ENCODE measurements at regions not wholly inside any gene's neighbourhood (a gene's known extent, or its start where the extent isn't known, plus 50 kb on each side); places are given as distances from the start of the nearest gene placed in this dataset.

- DNase-seq = no peak
Measured at GRCh38 chr3:28835249-28835648, 445.6 kb upstream of the RBMS3 start.

GRCh38 chr3:28835751-28836150 lies 445.1 kb upstream of the RBMS3 start:
- DNase-seq = no peak

GRCh38 chr3:28836199-28836598 lies 444.7 kb upstream of the RBMS3 start:
- no peak for DNase-seq

DNA sequence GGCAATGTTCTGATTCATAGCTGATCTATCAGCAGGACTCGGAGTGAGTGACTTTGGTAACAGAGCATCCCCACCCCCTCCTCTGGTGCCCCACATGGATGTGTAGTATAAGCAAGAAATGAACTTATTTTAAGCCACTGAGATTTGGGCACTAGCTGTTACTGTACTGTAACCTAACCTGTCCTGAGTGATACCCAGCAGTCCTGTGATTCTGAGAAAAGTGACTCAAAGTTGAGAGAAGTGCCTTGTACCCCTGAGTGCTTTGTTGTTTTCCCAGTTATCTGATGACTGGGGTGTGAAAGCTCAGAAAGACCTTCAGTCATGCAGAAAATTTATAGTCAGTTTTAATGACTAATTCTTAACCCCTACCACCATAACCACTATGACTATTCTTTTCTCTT lies 439.9 kb upstream of the RBMS3 start:
- no peak for DNase-seq

- no peak for DNase-seq
Measured at GRCh38 chr3:28841441-28841840, 439.4 kb upstream of the RBMS3 start.

- DNase-seq = no peak
Measured at GRCh38 chr3:28844298-28845005, 436.4 kb upstream of the RBMS3 start.

- DNase-seq = no peak
Measured at GRCh38 chr3:28845006-28845324, 435.9 kb upstream of the RBMS3 start.

DNA sequence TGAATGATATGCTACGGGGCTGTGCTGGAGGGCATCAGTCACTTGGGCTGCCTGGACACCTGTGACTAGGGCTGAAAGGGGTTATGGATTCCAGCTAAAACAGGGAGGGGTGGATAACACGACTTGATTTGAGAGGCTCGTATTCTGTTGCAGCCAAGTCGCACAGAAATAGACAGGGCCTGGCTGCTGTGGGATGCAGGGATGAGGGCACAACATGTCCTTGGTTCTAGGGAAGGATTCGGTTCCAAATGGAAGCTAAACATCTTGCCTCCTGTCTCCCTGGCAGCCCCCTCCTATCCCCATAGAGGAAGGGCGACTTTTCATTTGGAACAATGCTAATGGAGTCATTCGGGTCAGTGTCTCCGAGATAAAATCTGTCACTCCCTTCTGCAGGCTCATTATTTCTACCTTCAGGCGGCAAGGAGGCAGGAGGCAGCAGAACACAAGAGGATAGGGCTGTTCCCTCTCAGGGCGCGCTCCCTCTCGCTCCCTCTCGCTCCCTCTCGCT lies 433.8 kb upstream of the RBMS3 start:
- DNase-seq = no peak

- DNase-seq = no peak
Measured at GRCh38 chr3:28847736-28848135, 433.1 kb upstream of the RBMS3 start.

DNA sequence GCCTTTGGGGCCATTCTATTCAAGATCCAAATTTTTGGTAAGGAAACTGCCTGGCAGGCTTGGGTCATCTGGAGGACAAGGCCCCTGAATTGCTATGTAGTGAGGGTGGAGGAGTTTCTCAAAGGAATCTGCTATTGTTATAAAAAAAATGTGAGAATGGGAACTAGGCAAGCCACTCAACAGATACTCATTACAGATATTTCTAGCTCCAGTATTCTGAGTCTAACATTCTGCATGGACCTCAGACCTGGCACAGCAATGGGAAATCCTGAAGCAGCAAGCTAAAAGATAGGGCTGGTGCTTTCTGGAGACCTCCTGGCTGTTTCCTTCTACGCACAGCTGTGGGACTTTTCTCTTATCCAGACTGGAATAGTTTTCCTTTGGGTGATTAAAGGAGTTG lies 430.7 kb upstream of the RBMS3 start:
- DNase-seq = no peak

DNA sequence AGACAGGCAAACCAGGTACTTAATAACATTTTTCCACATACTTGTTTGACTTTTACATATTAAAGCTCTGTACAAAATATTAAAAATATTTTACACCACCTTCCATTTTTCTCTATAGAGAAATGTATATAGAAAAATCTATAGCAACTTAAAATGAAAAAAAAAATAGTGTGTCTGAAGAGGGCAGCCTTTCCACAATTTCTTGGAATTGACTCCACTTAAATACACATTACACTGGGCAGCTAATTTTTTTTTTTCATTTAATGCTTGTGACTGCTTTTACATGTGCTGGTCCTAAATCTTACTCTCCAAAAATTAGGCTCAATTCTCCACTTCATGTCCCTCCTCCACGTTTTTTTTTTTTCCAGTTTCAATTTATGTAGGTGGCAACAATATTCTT lies 427.0 kb upstream of the RBMS3 start:
- no peak for DNase-seq

- DNase-seq = no peak
Measured at GRCh38 chr3:28856796-28857195, 424.1 kb upstream of the RBMS3 start.

DNA sequence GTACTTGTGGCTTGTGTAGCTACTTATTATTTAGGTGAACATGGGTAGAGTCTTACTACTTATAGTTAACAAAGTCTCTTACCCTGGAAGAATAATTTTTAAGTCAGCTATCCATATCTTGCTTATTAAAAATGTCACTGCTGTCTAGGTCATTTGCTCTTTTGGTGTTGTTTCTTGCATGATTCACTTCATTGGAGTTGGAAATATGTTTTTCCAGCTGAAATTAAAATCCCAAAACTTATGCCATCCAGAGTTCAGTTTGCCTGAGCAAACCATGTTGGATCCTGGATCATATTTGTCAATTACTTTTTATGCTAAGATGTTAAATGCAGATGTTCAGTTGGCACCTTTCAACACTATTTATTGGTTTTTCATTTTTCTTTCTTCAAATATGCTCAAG lies 421.0 kb upstream of the RBMS3 start:
- DNase-seq = no peak

- peak; percentile 40 to 47 for DNase-seq
Measured at GRCh38 chr3:28860307-28860706, 420.6 kb upstream of the RBMS3 start.

DNA sequence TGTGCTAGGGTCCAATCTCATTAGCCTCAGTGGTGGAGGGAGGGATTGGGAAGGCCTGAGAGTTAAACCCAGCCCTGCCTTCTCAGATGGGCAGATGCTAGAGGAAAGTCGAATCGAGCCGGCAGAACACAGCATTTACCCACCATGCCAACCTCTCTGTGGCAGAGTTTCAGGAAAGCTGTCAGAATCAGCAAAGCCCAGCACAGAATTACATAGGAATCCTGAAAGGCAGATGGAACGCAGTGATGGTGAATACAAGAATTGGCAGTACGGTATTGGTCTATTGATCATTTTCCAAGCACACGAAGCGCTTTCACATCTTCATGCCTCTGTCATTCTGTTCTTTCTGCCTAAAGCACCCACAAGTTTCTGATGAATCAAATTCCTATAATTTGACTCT lies 417.7 kb upstream of the RBMS3 start:
- no peak for DNase-seq

- DNase-seq = no peak
Measured at GRCh38 chr3:28867836-28868235, 413.0 kb upstream of the RBMS3 start.

GRCh38 chr3:28868897-28869296 lies 412.0 kb upstream of the RBMS3 start:
- no peak for DNase-seq

DNA sequence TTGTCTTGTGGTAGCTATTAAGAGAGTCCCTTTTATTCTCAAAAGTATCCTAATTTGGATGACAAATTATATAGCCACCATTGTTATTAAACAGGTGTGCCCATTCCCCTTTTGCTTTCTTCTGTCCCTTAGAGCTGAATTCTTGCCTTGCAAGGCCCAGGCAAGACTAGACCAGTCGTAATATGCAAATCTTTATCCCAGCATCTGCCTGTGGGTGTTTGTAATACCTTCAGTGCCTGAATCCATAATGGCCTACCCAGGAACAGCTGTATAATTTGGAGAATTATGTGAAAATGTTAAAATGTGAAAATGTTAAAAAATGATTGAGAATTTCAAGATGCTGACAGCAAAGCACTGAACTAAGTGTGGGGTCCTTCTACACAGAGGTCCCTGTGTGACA lies 403.0 kb upstream of the RBMS3 start:
- DNase-seq = no peak

GRCh38 chr3:28890373-28890772 lies 390.5 kb upstream of the RBMS3 start:
- DNase-seq = no peak

GRCh38 chr3:28891485-28891884 lies 389.4 kb upstream of the RBMS3 start:
- no peak for DNase-seq

- DNase-seq = no peak
Measured at GRCh38 chr3:28900301-28900700, 380.6 kb upstream of the RBMS3 start.

- DNase-seq = no peak
Measured at GRCh38 chr3:28901018-28901417, 379.9 kb upstream of the RBMS3 start.

DNA sequence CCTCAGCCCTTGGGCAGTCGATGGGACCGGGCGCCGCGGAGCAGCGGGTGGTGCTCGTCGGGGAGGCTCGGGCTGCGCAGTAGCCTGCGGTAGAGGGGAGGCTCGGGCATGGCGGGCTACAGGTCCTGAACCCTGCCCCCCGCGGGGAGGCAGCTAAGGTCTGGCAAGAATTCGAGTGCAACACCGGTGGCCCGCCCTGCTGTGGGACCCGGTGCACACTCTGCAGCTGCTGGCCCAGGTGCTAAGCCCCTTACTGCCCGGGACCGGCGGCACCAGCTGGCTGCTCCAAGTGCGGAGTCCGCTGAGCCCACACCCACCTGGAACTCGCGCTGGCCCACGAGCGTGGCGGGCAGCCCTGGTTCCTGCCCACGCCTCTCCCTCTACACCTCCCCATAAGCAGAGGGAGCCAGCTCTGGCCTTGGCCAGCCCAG lies 377.7 kb upstream of the RBMS3 start:
- DNase-seq = no peak

DNA sequence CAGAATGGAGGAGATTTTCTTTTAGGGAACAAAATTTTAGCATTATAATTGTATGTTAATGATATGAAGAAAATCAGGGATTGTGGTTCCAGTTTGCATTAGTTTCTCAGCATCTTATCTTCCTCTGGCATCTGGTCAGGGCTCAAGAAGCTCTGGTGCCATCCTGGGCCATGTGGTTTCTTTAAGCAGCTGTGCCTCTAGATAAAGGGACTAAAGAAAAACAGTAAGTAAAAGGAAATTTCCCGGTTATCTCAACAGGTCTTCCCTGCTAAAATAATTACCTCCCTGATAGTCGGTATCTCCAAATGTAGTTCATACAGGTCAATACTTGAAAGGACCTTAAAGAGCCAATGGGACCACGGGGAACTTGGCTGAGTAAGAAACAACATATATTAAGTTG lies 375.1 kb upstream of the RBMS3 start:
- no peak for DNase-seq
